ENCODE measurements at regions not wholly inside any gene's neighbourhood (a gene's known extent, or its start where the extent isn't known, plus 50 kb on each side); places are given as distances from the start of the nearest gene placed in this dataset.

DNA sequence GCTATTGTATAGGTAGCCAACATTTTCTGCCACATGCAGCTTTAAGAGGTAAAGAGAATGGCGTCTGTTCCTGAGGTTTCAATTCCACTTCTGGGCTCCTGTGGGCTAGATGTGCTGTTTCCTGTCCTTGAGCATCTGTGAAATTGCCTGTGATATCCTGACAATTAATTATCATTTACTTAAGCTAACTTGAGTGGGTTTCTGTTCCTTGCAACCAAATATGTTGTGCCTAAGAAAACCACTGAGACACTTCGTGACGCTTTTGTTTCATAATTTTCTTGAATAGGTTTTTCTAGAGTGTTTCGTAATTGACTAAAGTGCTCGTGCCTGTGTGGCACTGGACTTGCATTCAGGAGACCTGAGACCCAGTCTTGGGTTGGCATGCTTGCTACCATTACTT lies 127.3 kb upstream of the POU3F1 start:
- peak overlapping the region; percentile 62 for H3K4me2 ChIP-seq (ENCODE audit: low read length)
- H3K9me3 ChIP-seq (ENCODE audit: control insufficient read depth, insufficient read depth, low read length) = no peaks in the 10 kb centered on the region

DNA sequence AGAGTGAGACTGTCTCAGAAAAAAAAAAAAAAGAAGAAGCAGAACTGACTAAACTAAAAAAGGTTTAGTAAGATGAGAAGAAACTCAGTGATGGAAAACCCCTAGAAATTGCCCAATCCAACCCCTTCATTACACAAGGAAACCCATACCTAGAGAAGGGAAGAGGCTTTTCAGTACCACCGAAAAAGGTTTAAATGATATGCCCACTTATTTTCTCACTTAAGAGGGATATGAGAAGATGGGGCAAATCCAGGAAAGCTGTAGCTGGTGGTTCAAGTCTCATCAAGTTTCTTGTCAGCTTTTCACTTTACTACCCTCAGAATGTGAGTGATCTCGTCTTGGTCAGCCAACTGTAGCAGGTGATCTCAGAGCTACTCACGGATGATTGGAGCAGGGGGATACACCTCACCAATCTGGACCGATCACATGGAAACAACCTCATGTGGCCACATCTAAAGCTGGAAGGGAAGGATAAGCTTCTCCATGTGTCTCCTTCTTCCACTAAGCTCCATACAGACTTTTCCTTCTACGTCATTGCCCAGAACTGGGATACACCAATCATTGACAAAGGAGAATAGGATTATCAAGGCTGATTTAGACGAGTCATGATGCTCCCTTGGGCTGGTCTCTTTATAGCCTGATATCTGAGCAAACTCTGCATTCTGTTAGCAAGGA lies 126.7 kb upstream of the POU3F1 start:
- peak overlapping the region; percentile 62 for H3K4me2 ChIP-seq (ENCODE audit: low read length)
- no peaks in the 10 kb centered on the region for H3K9me2 ChIP-seq (replicated peaks; ENCODE audit: control insufficient read depth, low read length)
- no peaks in the 10 kb centered on the region for H4K20me1 ChIP-seq (ENCODE audit: control insufficient read depth, insufficient read depth, low read depth, low read length)
- no peaks in the 10 kb centered on the region for H3K36me3 ChIP-seq (ENCODE audit: control insufficient read depth, low read length)
- TF ChIP-seq, protein P1, sequence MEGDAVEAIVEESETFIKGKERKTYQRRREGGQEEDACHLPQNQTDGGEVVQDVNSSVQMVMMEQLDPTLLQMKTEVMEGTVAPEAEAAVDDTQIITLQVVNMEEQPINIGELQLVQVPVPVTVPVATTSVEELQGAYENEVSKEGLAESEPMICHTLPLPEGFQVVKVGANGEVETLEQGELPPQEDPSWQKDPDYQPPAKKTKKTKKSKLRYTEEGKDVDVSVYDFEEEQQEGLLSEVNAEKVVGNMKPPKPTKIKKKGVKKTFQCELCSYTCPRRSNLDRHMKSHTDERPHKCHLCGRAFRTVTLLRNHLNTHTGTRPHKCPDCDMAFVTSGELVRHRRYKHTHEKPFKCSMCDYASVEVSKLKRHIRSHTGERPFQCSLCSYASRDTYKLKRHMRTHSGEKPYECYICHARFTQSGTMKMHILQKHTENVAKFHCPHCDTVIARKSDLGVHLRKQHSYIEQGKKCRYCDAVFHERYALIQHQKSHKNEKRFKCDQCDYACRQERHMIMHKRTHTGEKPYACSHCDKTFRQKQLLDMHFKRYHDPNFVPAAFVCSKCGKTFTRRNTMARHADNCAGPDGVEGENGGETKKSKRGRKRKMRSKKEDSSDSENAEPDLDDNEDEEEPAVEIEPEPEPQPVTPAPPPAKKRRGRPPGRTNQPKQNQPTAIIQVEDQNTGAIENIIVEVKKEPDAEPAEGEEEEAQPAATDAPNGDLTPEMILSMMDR (IDR thresholded peaks at IDR 0.05; ENCODE audit: low read depth, low read length, poor library complexity, severe bottlenecking) = no peak
- no peak for TF ChIP-seq EZH2phosphoT487 (IDR thresholded peaks at IDR 0.05; ENCODE audit: borderline replicate concordance, low read length)
- peaks cover 20% of the 10 kb centered on the region for H3K4me1 ChIP-seq (ENCODE audit: control insufficient read depth, low read length)
- no peaks in the 10 kb centered on the region for H3K9me3 ChIP-seq (ENCODE audit: control insufficient read depth, insufficient read depth, low read length)
- peak overlapping the region; percentile 45 for H3K27ac ChIP-seq (ENCODE audit: low read depth, low read length)
- H3K4me3 ChIP-seq (ENCODE audit: low read length) = peak overlapping the region; percentile 55
- H3K79me2 ChIP-seq (ENCODE audit: control insufficient read depth, low read length) = no peaks in the 10 kb centered on the region
- H3F3A ChIP-seq (ENCODE audit: control insufficient read depth, insufficient read depth) = no peaks in the 10 kb centered on the region
- H3K27me3 ChIP-seq (ENCODE audit: control insufficient read depth, low read length) = no peaks in the 10 kb centered on the region

More for the DNA sequence above, 127.3 kb upstream of the POU3F1 start:
- no peaks in the 10 kb centered on the region for H3K36me3 ChIP-seq (ENCODE audit: control insufficient read depth, low read length)
- no peaks in the 10 kb centered on the region for H3K27me3 ChIP-seq (ENCODE audit: control insufficient read depth, low read length)
- peak overlapping the region; percentile 45 for H3K27ac ChIP-seq (ENCODE audit: low read depth, low read length)
- H3K4me1 ChIP-seq (ENCODE audit: control insufficient read depth, low read length) = peaks cover 20% of the 10 kb centered on the region
- no peaks in the 10 kb centered on the region for H3K9me2 ChIP-seq (replicated peaks; ENCODE audit: control insufficient read depth, low read length)
- H3K79me2 ChIP-seq (ENCODE audit: control insufficient read depth, low read length) = no peaks in the 10 kb centered on the region
- peak overlapping the region; percentile 55 for H3K4me3 ChIP-seq (ENCODE audit: low read length)
- H3F3A ChIP-seq (ENCODE audit: control insufficient read depth, insufficient read depth) = no peaks in the 10 kb centered on the region
- H4K20me1 ChIP-seq (ENCODE audit: control insufficient read depth, insufficient read depth, low read depth, low read length) = no peaks in the 10 kb centered on the region
- TF ChIP-seq, protein P1 (IDR thresholded peaks at IDR 0.05; ENCODE audit: low read depth, low read length, poor library complexity, severe bottlenecking) = no peak
- no peak for TF ChIP-seq EZH2phosphoT487 (IDR thresholded peaks at IDR 0.05; ENCODE audit: borderline replicate concordance, low read length)

DNA sequence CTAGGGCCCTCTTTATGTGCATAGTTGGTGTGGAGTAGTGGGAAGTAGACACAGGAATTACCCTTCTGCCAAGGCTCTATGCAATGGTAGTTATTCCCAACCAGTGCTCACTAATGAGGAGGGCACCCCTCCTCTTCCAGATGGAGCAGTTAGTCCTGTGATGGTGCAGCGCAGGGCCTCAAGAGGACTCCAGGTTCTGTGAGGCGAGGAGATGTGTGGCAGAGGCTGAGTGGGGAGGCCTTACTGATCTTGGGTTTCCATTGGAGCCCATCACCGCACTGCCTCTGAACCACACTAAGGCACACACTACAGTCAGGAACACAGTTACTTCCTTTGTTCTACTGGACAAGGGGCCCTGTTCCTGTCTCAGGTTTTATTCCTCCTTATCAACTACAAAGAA lies 122.5 kb upstream of the POU3F1 start:
- H3K4me1 ChIP-seq (ENCODE audit: control insufficient read depth, low read length) = peaks cover 23% of the 10 kb centered on the region
- no peaks in the 10 kb centered on the region for H4K20me1 ChIP-seq (ENCODE audit: control insufficient read depth, insufficient read depth, low read depth, low read length)
- H3K79me2 ChIP-seq (ENCODE audit: control insufficient read depth, low read length) = no peaks in the 10 kb centered on the region
- H3K4me2 ChIP-seq (ENCODE audit: low read length) = no peak overlapping the region
- H3K36me3 ChIP-seq (ENCODE audit: control insufficient read depth, low read length) = no peaks in the 10 kb centered on the region
- H3K27me3 ChIP-seq (ENCODE audit: control insufficient read depth, low read length) = no peaks in the 10 kb centered on the region
- H3K27ac ChIP-seq (ENCODE audit: low read depth, low read length) = no peak overlapping the region
- no peak overlapping the region for H3K4me3 ChIP-seq (ENCODE audit: low read length)
- no peaks in the 10 kb centered on the region for H3F3A ChIP-seq (ENCODE audit: control insufficient read depth, insufficient read depth)
- H3K9me2 ChIP-seq (replicated peaks; ENCODE audit: control insufficient read depth, low read length) = no peaks in the 10 kb centered on the region
- no peaks in the 10 kb centered on the region for H3K9me3 ChIP-seq (ENCODE audit: control insufficient read depth, insufficient read depth, low read length)
- TF ChIP-seq EZH2phosphoT487 (IDR thresholded peaks at IDR 0.05; ENCODE audit: borderline replicate concordance, low read length) = no peak
- TF ChIP-seq, protein P1 (IDR thresholded peaks at IDR 0.05; ENCODE audit: low read depth, low read length, poor library complexity, severe bottlenecking) = no peak

Measured in DOHH2 (cell line).